ENCODE measurements at regions not wholly inside any gene's neighbourhood (a gene's known extent, or its start where the extent isn't known, plus 50 kb on each side); places are given as distances from the start of the nearest gene placed in this dataset.

DNA sequence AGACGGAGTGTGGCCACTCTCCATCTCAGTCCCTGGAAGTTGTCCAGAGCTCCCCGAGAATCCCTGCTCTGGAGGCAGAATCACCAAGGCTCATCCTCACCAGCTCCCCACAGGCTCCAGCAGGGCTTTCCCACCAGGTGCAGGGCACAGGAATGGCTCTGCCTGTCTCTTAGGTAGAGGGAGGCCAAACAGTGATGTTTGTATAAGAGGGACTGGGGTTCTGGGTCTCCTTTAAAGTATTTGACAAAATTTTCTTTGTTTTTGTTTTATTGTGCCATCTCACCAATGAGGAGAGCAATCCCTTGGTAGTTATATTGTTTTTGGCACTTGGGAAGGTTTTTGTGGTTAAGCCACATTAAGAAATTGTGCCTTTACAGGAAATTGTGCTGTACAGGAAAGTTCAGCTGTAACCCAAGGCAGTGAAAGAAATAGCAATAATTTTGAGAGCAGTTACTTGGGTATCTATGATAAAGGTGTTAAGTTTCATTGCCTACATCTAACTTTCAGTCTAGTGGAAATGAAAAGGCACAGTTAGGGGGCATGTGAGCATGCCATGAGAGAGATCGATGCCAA, 219.3 kb upstream of the PRSS58 start:
- TF ChIP-seq, protein P1, sequence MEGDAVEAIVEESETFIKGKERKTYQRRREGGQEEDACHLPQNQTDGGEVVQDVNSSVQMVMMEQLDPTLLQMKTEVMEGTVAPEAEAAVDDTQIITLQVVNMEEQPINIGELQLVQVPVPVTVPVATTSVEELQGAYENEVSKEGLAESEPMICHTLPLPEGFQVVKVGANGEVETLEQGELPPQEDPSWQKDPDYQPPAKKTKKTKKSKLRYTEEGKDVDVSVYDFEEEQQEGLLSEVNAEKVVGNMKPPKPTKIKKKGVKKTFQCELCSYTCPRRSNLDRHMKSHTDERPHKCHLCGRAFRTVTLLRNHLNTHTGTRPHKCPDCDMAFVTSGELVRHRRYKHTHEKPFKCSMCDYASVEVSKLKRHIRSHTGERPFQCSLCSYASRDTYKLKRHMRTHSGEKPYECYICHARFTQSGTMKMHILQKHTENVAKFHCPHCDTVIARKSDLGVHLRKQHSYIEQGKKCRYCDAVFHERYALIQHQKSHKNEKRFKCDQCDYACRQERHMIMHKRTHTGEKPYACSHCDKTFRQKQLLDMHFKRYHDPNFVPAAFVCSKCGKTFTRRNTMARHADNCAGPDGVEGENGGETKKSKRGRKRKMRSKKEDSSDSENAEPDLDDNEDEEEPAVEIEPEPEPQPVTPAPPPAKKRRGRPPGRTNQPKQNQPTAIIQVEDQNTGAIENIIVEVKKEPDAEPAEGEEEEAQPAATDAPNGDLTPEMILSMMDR (IDR thresholded peaks at IDR 0.05): no peak
- TF ChIP-seq POLR2A (IDR thresholded peaks at IDR 0.05): no peak

All from testis (tissue), 2 donors.